ENCODE measurements at regions not wholly inside any gene's neighbourhood (a gene's known extent, or its start where the extent isn't known, plus 50 kb on each side); places are given as distances from the start of the nearest gene placed in this dataset.
A peak's percentile ranks its signal among the peaks of the same experiment; 100 is the strongest.

- DNase-seq: no peak
These were observed 126.1 kb downstream of the SEC14L1 start for GRCh38 chr17:77266891-77267341.

- DNase-seq: no peak
These were observed 129.2 kb downstream of the SEC14L1 start for GRCh38 chr17:77269696-77270681.

DNA sequence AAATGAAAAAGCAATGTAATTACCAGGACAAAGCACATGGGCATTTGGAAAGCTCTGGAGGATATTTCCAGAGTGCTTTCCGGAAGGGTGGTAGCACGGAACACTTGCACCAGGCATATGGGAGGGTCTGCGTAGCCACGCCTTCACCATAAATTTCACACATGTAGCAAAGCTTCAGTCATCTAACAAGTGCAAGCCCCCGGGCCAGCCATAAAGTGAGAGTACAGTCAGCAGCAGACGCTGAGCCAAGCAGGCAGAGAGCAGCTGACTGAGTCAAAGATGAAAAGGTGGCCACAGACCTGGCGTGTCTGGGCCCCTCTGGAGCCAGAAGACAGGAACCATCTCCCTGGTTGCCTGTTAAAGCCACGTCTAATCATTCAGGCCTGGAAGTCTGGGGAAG is 130.6 kb downstream of the SEC14L1 start:
- DNase-seq: no peak

GRCh38 chr17:77273397-77274085 is 132.8 kb downstream of the SEC14L1 start:
- no peak for DNase-seq

GRCh38 chr17:77274096-77274845 is 133.5 kb downstream of the SEC14L1 start:
- no peak for DNase-seq

GRCh38 chr17:77279448-77280303 is 138.9 kb downstream of the SEC14L1 start:
- no peak for DNase-seq

- DNase-seq: no peak
These were observed 139.7 kb downstream of the SEC14L1 start for GRCh38 chr17:77280304-77281121.

- peak; percentile 69 for DNase-seq
These were observed 140.5 kb downstream of the SEC14L1 start for GRCh38 chr17:77281122-77281903.

DNA sequence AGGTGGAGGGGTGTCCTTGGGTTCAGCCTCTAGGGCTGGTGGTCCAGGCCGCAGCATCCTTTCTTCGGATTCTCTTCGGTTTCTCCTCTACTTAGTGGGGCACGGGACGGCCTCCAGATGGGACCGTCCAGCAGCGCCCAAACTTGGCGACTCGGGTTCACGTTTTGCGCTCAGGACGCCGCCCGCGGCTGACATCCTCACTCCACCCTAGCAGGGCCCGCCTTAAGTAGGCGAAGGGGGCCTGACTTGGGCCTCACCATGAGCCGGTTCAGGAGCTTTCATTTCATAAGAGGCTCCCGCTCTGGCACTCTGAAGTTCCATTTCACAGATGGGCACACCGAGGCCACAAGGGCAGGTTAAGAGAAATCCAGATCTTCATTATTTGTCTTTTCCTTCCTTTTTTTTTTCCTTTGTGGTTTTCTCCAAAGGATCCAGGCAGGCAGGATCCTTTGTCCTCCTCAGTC is 141.2 kb downstream of the SEC14L1 start:
- DNase-seq: no peak

DNA sequence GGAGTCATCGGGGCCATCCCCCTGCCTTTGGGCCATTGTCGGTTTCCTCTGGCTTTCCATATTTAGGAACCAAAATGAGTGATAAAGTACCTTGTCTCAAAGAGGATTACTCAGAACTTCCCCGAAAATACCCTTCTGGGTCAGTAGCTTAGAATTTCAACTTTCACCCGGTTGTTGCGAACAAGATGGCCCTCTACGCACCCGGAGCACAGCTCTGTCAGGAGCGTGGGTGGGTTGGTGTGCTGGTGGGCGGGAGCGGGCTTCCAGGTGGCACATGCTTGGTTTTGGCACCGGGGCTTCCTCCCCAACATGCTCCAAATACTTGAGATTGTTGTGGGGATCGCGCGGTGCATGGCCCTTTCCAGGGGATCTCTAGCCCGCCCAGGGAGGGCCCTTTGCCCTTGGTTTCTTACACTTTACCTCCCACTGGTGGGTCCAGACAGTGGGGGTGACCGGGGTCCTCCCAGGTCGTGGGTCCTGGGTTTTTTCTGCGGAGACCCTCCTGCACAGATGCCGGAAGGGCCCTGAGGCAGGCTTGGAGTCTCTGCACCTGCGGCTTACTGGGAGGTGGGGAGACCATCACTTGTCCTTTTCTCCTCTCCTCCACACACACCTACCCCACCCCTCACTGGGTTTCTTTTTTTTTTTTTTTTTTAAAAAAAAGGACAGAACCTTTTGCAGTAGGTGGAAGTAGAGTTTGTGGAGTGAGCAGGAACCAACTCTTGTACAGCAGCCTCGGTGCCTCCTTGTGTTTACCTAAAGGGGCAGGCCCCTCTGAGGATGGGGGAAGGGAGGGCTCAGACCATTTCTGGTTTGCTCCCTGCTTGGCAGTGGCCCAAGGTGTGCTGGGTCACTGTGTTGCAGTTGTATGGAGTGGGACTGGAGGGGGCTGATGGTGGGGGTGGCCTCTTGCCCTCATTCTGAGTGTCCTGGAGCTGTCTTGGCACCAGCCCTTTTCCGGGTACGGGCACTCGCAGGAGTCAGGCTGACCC is 142.1 kb downstream of the SEC14L1 start:
- DNase-seq: no peak

DNA sequence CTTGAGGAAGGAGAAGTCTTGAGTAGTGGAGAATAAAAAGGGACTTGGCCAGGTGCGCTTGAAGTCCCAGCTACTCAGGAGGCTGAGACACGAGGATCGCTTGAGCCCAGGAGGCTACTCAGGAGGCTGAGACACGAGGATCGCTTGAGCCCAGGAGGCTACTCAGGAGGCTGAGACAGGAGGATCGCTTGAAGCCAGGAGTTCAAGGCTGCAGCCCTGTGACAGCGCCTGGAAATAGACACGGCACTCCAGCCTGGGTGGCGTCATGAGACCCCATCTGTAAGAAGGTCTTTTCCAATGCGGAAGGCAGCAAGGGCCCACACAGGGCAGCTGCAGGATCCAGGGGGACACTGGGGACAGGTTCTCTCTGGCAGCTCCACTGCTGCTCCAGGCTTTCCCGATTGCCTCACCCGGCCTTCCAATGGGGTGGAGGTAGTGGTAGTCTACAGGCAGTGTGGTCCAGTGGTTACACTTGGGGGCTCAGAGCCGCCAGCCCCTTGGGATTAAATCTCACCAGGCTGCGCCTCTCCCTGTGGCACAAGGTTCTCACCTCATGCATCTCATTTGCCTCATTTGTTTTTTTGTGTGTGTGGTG is 143.4 kb downstream of the SEC14L1 start:
- no peak for DNase-seq

DNA sequence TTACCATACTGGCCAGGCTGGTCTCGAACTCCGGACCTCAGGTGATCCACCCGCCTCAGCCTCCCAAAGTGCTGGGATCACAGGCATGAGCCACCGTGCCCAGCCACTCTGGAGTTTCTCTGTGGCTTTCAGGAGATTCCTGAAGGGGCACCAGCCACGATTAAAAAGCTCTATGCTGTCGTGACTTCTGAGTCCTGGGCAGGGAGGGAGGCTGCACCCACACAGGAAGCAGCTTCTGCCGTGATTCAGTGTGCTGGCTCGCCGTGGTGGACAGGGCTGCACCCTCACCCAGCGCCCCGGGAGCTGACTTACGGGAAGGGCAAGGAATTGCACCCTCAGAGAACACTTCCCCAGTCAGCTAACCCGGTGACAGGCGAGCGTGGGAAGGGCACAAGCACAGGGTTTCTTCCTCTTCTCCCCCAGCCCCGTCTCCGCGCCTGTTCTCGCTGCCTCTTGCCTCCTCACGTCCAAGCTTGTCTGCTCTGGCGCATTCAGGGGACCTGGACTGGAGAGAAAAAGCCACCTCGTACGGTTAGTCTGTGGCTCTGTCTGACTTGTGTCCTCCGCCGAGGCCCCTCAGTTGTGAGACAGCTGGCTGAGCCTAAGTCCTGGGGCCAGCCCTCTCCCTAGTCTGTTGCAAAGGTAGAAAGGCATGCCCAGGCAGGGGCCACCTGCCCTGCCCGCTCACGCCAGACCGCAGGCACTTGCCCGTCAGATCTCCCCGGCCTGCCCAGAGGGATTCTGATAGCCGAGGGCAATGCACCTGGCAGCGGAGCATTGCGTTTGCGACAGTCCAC is 145.0 kb downstream of the SEC14L1 start:
- no peak for DNase-seq

GRCh38 chr17:77286391-77286640 is 145.5 kb downstream of the SEC14L1 start:
- no peak for DNase-seq

GRCh38 chr17:77286641-77287431 is 146.1 kb downstream of the SEC14L1 start:
- no peak for DNase-seq

- no peak for DNase-seq
These were observed 146.8 kb downstream of the SEC14L1 start for GRCh38 chr17:77287432-77288068.

GRCh38 chr17:77288115-77288619 is 147.4 kb downstream of the SEC14L1 start:
- DNase-seq: no peak
